GM19240 (cell line): ENCODE measurements at regions not wholly inside any gene's neighbourhood (a gene's known extent, or its start where the extent isn't known, plus 50 kb on each side); places are given as distances from the start of the nearest gene placed in this dataset.
"Not testable (repeated sequence)": the region's sequence is repeated elsewhere in the genome, so short reads cannot be mapped to it uniquely, and the experiment has no call there.

Experiments used
- DNase-seq: peaks from one replicate; pipeline ENCODE4 v3.0.0; 2011; ENCODE audit warnings: low spot score; ENCODE audit not compliant: insufficient read length

GRCh38 chr6:164736090-164736489, 573.3 kb downstream of the C6orf118 start:
- not testable (repeated sequence) for DNase-seq

- no peak for DNase-seq
These were observed 577.9 kb downstream of the C6orf118 start for GRCh38 chr6:164731539-164731938.

DNA sequence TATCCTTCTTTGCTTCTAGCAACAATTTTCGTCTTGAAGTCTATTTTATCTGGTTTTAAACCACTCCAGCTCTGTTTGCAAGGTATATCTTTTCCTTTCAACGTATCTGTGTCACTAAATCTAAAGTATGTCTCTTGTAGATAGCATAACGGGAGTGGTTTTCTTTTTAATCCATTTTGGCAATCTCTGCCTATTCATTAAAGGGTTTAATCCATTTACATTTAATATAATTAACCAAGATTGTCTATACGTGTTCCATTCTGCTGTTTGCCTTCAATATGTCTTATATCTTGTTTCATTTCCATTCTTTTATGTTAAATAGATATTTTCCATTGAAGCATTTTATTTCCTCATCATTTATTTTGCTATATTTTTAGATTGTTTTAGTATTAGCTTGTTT, 587.9 kb downstream of the C6orf118 start:
- no peak for DNase-seq

DNA sequence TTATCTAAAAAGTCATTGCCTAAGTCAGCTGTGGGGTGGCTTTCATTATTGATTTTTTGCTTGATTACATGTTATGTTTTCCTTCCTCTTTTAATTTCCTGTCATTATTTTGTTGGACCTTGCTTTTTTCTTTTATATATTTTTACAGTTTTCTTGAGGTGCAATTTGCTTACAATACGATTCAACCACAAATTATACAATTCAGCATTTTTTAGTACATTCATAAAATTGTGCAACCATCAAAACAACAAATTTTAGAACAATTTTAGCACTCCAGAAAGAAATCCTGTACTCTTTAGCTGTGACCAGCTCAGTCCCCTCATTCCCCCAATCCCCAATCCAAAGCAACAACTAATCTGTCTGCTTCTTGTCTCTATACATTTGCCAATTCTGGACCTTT, 608.9 kb downstream of the C6orf118 start:
- no peak for DNase-seq

DNA sequence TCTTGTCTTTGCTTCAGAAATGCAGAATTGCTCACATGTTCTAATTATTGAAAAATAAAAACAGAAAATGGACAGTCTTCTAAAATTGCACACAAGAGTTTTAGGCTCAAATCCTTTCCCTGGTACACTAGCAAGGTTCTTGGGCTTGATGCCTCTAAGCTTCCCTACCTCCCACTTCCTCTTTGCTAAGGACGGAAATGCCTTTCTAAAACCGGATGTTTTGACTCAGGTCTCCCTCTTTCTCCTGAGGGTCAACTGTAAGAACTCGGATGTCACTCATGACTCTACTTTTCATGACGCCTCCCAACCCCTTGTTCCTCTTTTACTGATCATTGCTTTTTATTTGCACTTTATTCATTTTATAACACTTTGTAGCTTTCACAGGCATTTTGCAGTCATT, 613.5 kb downstream of the C6orf118 start:
- DNase-seq = no peak

GRCh38 chr6:164694386-164694785, 615.0 kb downstream of the C6orf118 start:
- no peak for DNase-seq

GRCh38 chr6:164693944-164694343, 615.5 kb downstream of the C6orf118 start:
- DNase-seq = no peak

DNA sequence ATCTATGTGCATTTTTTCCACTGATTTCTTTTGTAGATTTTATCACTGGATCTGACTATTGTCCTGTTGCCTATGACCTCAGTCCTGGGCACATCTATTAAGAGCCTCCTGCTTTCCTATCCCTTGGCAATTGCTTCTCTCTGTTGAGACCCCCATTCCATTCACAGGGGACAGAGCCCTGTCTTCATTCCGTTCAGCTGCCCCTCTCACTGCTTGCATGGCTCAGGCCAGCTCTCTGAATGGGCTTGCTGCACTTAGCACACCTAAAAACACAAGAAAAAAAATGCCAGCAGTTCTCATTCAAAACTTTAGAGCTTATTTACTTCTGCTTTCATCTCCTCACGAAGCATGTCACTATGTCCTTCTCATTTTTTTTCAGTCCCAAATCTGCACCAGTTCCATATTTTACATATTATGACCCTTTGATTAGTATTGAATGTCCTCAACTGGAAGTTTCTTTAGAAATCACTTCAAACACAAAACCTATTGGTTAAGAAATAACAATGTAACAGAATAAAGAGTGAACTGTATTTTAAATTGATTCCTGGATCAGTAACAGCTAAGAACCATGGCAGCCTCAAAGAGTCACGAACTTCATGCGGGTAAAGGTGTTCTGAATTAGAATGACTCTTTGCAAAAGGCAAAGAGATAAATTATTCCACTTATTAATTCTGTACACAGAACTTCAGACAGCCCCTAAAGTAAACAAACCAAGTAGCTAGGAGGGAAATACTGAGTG, 616.5 kb downstream of the C6orf118 start:
- no peak for DNase-seq

GRCh38 chr6:164690702-164691500, 618.5 kb downstream of the C6orf118 start:
- no peak for DNase-seq

DNA sequence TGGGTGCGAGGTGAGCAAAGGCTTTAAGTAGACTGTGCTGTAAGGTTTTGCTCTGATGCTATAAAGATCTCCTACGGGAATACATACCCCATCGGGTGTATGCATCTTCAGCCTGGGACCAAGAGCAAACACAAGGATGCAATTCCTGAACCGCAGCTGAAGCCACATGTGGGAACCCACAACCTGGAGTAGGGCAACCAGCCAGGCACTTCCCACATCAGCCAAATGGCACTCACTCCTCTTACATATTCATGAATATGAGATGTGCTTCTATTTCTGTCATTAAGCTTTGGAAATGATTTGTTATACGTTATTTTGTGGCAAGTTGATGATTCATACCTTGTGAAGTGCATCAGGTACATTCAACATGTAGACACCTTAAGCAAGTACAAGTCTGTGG, 619.2 kb downstream of the C6orf118 start:
- no peak for DNase-seq

- no peak for DNase-seq
These were observed 644.1 kb downstream of the C6orf118 start for GRCh38 chr6:164665328-164665727.

GRCh38 chr6:164663634-164664033, 645.8 kb downstream of the C6orf118 start:
- DNase-seq = no peak

DNA sequence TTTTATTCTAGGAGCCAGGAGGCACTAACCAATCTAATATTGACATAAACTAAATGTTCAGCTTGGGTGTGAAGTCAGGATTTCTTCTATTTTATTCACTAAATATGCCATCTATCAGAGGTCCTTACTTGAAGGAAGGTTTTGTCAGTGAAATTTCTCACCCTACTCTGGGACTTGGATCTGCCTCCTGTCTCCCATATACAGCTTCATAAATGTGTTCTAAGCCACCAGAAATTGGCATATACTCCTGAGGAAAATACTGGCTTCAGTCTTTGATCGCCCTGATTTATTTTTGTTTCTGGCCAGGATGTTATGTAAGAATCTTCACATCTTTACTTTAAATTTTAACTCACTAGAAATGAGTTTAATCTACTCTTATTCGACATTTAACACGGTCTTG, 647.7 kb downstream of the C6orf118 start:
- no peak for DNase-seq

DNA sequence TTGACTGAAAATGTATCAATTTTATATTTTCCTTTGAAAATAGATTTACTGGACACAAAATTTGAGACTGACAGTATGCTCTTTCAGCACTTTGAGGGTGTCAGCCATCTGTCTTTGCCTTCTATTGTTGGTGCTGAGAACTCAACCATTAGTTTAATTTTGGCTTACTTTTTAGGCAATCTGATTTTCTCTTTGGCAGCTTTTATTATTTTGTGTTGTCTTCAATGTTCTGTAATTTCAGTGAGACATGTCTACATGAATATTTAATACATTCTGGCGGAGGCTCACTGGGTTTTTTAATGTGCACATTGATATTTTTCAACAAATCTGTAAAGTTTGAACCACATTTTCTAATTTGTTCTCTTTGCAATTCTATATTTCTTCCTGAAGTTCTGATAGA, 648.6 kb downstream of the C6orf118 start:
- no peak for DNase-seq

DNA sequence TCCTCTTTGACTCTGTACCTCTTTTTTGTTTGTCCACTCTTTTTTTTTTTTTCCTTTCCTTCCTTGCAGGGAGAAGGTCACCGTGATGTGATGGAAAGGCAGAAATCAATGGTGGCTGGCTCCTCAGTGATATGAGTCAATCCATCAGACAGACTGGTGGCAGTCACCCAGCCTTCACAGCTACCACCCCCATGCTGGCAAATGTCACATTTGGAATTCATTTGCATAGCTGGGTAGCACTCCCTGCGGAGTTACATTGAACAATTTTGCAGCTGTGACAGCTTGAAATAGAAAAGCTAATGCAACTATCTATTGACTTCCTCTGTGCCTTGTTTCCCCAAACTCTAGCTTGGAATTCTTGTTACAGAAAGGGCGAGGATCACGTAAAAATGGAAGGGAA, 668.4 kb downstream of the C6orf118 start:
- no peak for DNase-seq

- no peak for DNase-seq
These were observed 681.0 kb downstream of the C6orf118 start for GRCh38 chr6:164628302-164628931.

GRCh38 chr6:164616917-164617524, 692.4 kb downstream of the C6orf118 start:
- DNase-seq = no peak

DNA sequence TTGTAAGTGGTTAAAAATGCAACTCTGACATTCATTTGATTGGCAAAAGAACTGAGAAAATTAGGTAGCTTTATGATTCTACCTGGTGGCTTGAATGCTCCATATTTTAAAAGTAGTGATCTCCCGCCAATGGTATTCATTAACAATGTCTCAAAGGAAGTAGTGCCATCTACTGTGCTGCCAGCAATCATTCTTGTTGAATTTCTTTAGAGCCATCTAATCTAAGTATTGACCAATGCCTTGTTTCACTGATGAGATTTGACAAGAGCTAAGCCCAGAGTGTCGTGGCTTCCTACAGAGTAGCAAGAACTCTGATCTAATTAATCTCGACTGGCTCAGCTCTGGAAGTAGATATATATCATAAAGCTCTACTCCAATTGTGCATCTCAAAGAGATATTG, 696.7 kb downstream of the C6orf118 start:
- no peak for DNase-seq

- DNase-seq = not testable (repeated sequence)
These were observed 698.5 kb downstream of the C6orf118 start for GRCh38 chr6:164610859-164611258.

- DNase-seq = not testable (repeated sequence)
These were observed 707.0 kb downstream of the C6orf118 start for GRCh38 chr6:164602415-164602814.

GRCh38 chr6:164581563-164581962, 727.8 kb downstream of the C6orf118 start:
- DNase-seq = no peak

GRCh38 chr6:164579035-164579434, 730.4 kb downstream of the C6orf118 start:
- DNase-seq = no peak
